ENCODE measurements at regions not wholly inside any gene's neighbourhood (a gene's known extent, or its start where the extent isn't known, plus 50 kb on each side); places are given as distances from the start of the nearest gene placed in this dataset.

GRCh38 chr10:131014271-131014670, 297.2 kb downstream of the TCERG1L start:
- TF ChIP-seq, protein P1, sequence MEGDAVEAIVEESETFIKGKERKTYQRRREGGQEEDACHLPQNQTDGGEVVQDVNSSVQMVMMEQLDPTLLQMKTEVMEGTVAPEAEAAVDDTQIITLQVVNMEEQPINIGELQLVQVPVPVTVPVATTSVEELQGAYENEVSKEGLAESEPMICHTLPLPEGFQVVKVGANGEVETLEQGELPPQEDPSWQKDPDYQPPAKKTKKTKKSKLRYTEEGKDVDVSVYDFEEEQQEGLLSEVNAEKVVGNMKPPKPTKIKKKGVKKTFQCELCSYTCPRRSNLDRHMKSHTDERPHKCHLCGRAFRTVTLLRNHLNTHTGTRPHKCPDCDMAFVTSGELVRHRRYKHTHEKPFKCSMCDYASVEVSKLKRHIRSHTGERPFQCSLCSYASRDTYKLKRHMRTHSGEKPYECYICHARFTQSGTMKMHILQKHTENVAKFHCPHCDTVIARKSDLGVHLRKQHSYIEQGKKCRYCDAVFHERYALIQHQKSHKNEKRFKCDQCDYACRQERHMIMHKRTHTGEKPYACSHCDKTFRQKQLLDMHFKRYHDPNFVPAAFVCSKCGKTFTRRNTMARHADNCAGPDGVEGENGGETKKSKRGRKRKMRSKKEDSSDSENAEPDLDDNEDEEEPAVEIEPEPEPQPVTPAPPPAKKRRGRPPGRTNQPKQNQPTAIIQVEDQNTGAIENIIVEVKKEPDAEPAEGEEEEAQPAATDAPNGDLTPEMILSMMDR (IDR thresholded peaks at IDR 0.05 in 8 of 11, conservative IDR thresholded peaks at IDR 0.05 in 3 of 11), result no peak
- TF ChIP-seq POLR2A (IDR thresholded peaks at IDR 0.05) (no peak), POLR2AphosphoS5 (IDR thresholded peaks at IDR 0.05) (no peak)
